GM18870 (cell line): ENCODE measurements at regions not wholly inside any gene's neighbourhood (a gene's known extent, or its start where the extent isn't known, plus 50 kb on each side); places are given as distances from the start of the nearest gene placed in this dataset.

ENCODE experiments used
- ATAC-seq: cut with Tn5 transposase; IDR thresholded peaks from one replicate; pipeline ENCODE4 v1.9.1; 2021; ENCODE audit warnings: moderate library complexity; ENCODE audit not compliant: unreplicated experiment

DNA sequence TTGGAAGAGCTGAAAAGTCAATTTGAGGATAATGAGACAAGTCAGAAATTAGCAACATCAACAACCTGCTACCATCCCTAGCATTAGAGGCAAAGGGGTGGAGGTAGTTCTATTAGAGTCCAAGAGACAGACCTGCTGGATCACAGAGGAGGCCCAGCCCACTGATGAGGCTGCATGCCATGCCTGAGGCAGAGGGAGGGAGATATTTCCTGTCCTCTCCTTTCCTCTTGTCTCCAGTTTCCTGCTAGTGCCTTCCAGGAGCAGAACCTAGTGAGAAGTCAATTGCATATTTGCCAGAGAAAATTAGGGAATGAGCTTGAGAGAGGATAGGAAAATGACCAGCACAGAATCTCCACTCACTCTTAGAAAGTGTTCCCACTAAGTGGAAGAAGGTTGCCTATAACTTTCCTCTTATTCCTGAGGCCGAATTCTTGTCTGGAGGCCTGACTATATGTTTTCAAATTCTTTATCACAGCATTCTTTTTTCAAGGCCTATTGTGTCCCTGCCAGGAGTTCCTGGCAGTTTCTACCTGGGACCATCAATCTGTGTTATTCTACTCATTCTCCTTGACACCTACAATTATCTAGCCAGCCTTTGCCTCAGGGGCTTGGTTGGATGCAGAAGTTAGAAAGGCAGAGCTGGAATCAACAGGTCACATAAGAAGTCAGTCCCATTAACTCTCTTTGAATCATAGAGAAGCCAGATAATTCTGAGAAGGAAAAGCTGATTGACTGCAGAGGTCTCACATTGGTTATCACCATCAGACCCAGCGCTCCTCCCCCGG lies 121.9 kb downstream of the EMP1 start:
- ATAC-seq = no peak

- ATAC-seq = no peak
Measured at GRCh38 chr12:13316587-13317246, 120.2 kb downstream of the EMP1 start.

GRCh38 chr12:13313886-13314285 lies 117.4 kb downstream of the EMP1 start:
- no peak for ATAC-seq

- ATAC-seq = no peak
Measured at GRCh38 chr12:13311551-13311950, 115.0 kb downstream of the EMP1 start.

DNA sequence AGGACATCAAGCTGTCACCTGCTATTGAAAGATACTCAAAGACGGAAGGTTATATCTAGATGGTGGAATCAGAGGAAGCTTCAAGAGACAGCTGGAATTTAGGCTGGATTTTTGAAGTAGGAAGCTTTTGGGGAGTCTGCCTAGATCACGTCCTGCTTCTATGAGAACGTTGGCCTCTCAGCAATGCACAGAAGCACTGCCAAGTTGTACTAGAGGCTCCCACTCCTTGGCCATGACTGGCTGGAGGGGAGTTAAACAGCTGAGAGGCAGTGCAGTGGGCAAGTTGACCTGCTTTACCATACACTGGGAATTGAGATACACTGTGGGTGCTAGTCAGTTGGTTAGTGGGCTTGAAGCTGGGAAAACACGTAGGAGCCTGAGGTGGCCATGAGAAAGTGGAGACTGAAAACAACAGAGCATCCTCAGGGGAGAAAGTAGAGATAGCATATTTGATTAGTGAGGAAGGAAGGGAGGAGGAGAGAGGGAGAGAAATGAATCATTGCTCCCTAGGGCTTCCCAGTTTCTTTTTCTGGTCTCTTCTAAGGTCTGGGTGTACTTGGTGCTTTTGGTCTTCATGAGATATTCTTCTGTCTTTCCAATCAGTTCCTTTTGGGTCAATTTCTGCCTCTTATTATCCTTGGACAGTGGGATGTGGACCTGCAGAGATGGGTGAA lies 110.8 kb downstream of the EMP1 start:
- ATAC-seq = no peak

DNA sequence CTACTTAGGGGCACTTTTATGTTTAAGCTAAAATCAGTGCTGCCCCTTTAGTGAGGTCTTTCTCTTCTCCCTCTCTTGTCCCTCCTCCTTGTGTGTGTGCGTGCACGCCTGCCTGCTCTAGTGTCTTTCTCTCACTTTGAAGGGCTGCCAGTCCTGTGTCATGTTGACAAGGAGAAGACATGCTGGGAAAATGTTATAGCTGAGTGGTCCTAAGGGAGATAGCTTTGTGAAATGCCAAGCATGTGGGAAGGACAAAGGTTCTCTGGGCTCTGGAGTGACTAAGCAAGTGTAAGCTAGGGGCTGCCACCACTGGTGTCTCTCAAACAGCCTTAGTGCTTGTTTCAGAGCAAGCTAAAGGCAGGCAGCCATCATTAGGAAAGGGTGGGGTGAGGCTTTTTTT lies 108.4 kb downstream of the EMP1 start:
- no peak for ATAC-seq

DNA sequence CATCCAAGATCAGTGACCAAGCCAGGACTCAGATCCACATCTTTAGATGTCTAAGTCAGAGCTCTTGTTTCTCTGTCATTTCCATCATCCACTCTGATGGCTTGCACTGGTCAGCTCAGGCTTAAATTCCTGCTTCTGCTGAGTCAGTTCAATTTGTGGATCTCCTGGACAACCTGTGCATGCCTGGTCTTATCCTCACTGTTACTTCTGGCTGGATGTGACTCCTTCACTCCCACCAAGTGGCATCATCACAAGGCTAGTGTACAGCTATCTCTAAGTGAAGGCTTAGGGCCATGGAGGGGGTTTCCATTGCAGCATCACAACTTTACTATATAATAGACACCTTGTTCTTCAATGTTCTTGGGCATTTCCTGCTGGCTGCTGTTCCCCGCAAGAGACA lies 102.9 kb downstream of the EMP1 start:
- ATAC-seq = no peak

GRCh38 chr12:13293096-13293495 lies 96.6 kb downstream of the EMP1 start:
- no peak for ATAC-seq

GRCh38 chr12:13289653-13290289 lies 93.2 kb downstream of the EMP1 start:
- ATAC-seq = no peak

DNA sequence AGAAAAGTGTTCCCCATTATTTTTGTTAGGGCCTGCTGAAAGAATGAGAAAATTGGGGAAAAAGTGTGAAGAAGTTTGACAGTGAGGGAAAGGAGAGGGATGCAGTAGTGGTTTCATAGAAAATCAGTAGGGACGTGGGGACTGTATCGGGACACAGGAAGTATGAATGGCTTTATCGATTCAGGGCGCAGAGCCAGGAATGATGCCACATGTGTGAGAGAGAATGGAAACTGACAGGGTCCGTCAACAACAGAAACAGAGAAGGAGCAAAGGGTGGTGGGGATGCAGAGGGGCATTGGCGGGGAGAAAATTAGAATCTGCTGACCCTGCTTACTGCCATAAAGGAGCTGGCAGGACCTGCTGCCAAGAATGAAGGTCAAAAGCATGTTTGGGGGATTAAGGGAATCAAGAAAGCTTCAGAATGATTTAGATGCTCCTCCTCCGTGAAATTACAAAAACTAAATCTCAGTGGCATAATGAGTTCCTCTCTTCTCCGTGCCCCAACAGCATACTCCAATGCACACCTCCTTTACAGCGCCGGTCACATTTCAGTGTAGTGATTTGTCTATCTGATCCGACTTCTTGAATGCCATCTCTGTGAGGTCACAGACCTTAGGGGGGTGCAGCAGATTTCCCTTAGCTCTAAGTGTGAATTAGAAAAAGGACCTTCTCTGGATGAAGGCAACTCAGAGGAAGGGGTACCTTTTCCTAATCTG lies 92.6 kb downstream of the EMP1 start:
- no peak for ATAC-seq

DNA sequence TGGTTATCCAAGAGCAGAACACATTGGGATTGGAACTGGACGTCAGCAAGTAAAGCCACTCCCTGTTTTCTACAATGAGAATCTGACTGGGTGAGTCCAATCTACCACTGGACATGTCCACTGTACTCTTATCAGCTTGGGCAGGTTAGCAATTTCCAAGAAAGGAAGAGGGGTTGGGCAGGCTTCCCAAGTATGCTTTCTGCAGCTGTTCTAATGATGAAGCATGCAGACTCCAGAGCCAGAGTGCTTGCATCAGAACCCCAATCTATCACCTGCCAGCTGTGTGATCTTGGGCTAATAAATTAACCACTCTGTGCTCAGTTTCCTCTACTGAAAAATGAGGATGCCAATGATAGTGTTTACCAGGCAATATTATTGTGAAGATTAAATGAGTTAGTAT lies 92.0 kb downstream of the EMP1 start:
- no peak for ATAC-seq

- no peak for ATAC-seq
Measured at GRCh38 chr12:13283867-13284266, 87.3 kb downstream of the EMP1 start.

- no peak for ATAC-seq
Measured at GRCh38 chr12:13282861-13283260, 86.3 kb downstream of the EMP1 start.

DNA sequence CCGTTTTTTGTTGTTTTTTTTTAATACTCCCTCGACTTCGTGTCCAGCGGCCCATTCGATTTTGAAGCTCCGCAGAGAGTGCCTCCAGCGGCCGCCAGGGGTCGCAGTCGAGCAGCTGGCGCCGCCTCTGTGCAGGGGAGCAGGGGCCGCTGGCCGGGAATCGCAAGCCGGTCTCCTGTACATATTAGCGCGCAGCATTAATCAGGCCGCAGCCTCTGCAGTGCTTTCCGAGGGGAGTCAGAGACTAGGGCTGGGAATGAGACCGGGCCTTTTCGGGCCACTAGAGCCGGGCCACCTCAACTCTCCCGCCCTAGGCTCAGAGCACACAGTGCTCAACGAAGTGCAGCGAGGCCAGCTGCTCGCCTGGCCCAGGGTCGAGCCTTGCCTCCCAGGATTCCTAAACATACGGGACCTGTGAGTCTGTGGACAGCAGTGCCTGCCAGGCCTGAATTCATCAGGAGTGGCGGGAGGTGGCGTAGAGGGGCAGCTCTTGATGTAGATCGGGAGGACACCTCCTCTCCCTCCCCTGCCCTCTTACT lies 81.8 kb downstream of the EMP1 start:
- ATAC-seq = no peak

GRCh38 chr12:13277293-13277692 lies 80.8 kb downstream of the EMP1 start:
- ATAC-seq = no peak

- ATAC-seq = no peak
Measured at GRCh38 chr12:13275241-13276085, 78.9 kb downstream of the EMP1 start.

- no peak for ATAC-seq
Measured at GRCh38 chr12:13273850-13274249, 77.3 kb downstream of the EMP1 start.

GRCh38 chr12:13273097-13273496 lies 76.6 kb downstream of the EMP1 start:
- no peak for ATAC-seq

DNA sequence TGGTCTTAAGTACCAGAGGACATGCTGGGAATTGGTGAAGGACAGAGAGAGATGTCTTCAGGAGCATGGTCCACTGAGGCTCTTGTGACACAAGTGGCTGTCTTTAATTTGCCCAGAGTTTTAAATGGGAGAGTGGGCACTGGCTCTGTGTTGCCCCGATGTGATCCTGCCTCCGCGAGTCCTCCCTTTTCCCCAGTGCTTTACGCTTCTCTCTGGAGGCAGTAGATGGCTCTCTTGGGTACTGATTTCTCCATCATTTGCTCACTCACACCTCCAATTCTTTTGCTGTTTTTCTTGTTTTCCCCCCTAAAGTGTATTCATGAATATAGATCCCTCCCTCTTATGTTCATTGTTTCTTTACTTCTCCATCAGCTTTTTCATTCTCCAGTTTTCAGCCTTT lies 74.3 kb downstream of the EMP1 start:
- no peak for ATAC-seq
